GM12891 (cell line): ENCODE measurements at regions not wholly inside any gene's neighbourhood (a gene's known extent, or its start where the extent isn't known, plus 50 kb on each side); places are given as distances from the start of the nearest gene placed in this dataset.

Source experiments
- POLR2A ChIP-seq: IDR thresholded peaks from 2 replicates; pipeline ENCODE4 v1.6.1; 2011; ENCODE audit warnings: low read depth, low read length, control low read depth
- POLR2AphosphoS5 ChIP-seq: IDR thresholded peaks from 2 replicates; pipeline ENCODE4 v1.6.1; 2011; ENCODE audit warnings: low read depth, low read length, control low read depth
- POU2F2 ChIP-seq: IDR thresholded peaks from 2 replicates; pipeline ENCODE4 v1.6.1; 2011; ENCODE audit warnings: low read depth, mild to moderate bottlenecking, control low read depth, low read length, moderate library complexity
- SPI1 ChIP-seq: IDR thresholded peaks from 2 replicates; pipeline ENCODE4 v1.6.1; 2011; ENCODE audit warnings: low read depth, low read length, control low read depth
- TAF1 ChIP-seq: IDR thresholded peaks from 2 replicates; pipeline ENCODE4 v1.6.1; 2011; ENCODE audit warnings: low read depth, low read length, control low read depth

- TF ChIP-seq POLR2A (no peak), TAF1 (no peak), POLR2AphosphoS5 (no peak), SPI1 (no peak), POU2F2 (no peak)
These were observed 149.2 kb upstream of the GAS1 start for GRCh38 chr9:87096506-87096905.
